OCI-LY7 (cell line): ENCODE measurements at regions not wholly inside any gene's neighbourhood (a gene's known extent, or its start where the extent isn't known, plus 50 kb on each side); places are given as distances from the start of the nearest gene placed in this dataset.
"Not testable (repeated sequence)": the region's sequence is repeated elsewhere in the genome, so short reads cannot be mapped to it uniquely, and the experiment has no call there.

Experiments
- BruUV-seq: library from RNA; stranded (reverse); fragments of 400-500 nt; replicated peaks from 2 replicates; lab custom pipeline; 2021; lab: Mats Ljungman, UMichigan
- CTCF ChIA-PET: fragments of 300-600 bp; sonication (Branson Sonifier 250); formaldehyde crosslinking; loops from one replicate; lab custom pipeline; 2022; ENCODE audit warnings: antibody characterized with exemption; ENCODE audit not compliant: unreplicated experiment; lab: Charles Lee
- POLR2A ChIA-PET: fragments of 300-600 bp; sonication (Branson Sonifier 250); formaldehyde crosslinking; loops from one replicate; lab custom pipeline; 2022; ENCODE audit warnings: antibody characterized with exemption; lab: Charles Lee
- DNase-seq: peaks from one replicate; pipeline ENCODE4 v3.0.0-alpha.2; 2015; ENCODE audit warnings: low spot score
- H2AFZ ChIP-seq: fragments of 200-600 bp; sonication (generic), shearing (Covaris generic); 2 replicates; pipeline ENCODE4 v1.6.1; 2014; ENCODE audit warnings: mild to moderate bottlenecking, antibody characterized with exemption, low read length, moderate library complexity
- H3K27ac ChIP-seq: fragments of 200-600 bp; sonication (generic); 2 replicates; pipeline ENCODE4 v1.5.1; 2014; ENCODE audit warnings: mixed run types, low read depth, mild to moderate bottlenecking, moderate library complexity, low read length, inconsistent platforms; ENCODE audit not compliant: poor library complexity, severe bottlenecking
- H3K36me3 ChIP-seq: fragments of 200-600 bp; sonication (generic); 2 replicates; pipeline ENCODE4 v1.6.1; 2014; ENCODE audit warnings: mild to moderate bottlenecking, antibody characterized with exemption, low read length, moderate library complexity, mixed read lengths; ENCODE audit not compliant: insufficient read depth
- H3K4me1 ChIP-seq: fragments of 200-600 bp; sonication (generic); 2 replicates; pipeline ENCODE4 v1.5.1; 2014; ENCODE audit warnings: mild to moderate bottlenecking, low read length; ENCODE audit not compliant: insufficient read depth, poor library complexity, severe bottlenecking
- H3K4me2 ChIP-seq: fragments of 200-600 bp; sonication (generic); 2 replicates; pipeline ENCODE4 v1.6.1; 2014; ENCODE audit warnings: mild to moderate bottlenecking, low read length
- H3K4me3 ChIP-seq: fragments of 200-600 bp; sonication (generic); 2 replicates; pipeline ENCODE4 v1.5.1; 2014; ENCODE audit warnings: mild to moderate bottlenecking, low read depth, low read length; ENCODE audit not compliant: poor library complexity, severe bottlenecking
- H3K79me2 ChIP-seq: fragments of 200-600 bp; sonication (generic); 2 replicates; pipeline ENCODE4 v1.6.1; 2016; ENCODE audit warnings: low read depth, mild to moderate bottlenecking, low read length, moderate library complexity, mixed read lengths; ENCODE audit not compliant: insufficient read depth
- H3K9me2 ChIP-seq: fragments of 200-600 bp; sonication (generic); 2 replicates; pipeline ENCODE4 v1.6.1; 2016; ENCODE audit warnings: mild to moderate bottlenecking, low read length, mixed read lengths; ENCODE audit not compliant: insufficient read depth
- H3K9me3 ChIP-seq: fragments of 200-600 bp; sonication (generic); 2 replicates; pipeline ENCODE4 v1.6.1; 2014; ENCODE audit warnings: mild to moderate bottlenecking, mixed run types, low read length, mixed read lengths
- H4K20me1 ChIP-seq: fragments of 200-600 bp; sonication (generic); 2 replicates; pipeline ENCODE4 v1.6.1; 2014; ENCODE audit warnings: mild to moderate bottlenecking, antibody characterized with exemption, low read length, moderate library complexity, mixed read lengths; ENCODE audit not compliant: insufficient read depth
- CTCF ChIP-seq: fragments of 200-600 bp; sonication (generic); conservative IDR thresholded peaks from 2 replicates; pipeline ENCODE4 v1.5.1; 2014; ENCODE audit warnings: mild to moderate bottlenecking, antibody characterized with exemption, low read length, moderate library complexity, mixed read lengths
- EZH2phosphoT487 ChIP-seq: fragments of 200-600 bp; sonication (generic); IDR thresholded peaks from 2 replicates; pipeline ENCODE4 v1.6.1; 2018; ENCODE audit warnings: low read depth, borderline replicate concordance, mild to moderate bottlenecking, mixed run types, antibody characterized with exemption, low read length, moderate library complexity, mixed read lengths
- intact Hi-C: fragments of 100-400 bp; cut with micrococcal nuclease; formaldehyde crosslinking; loops from one replicate; pipeline ENCODE4 v1.10.0; 2022; ENCODE audit not compliant: unreplicated experiment

GRCh38 chr12:76971216-76971879, 92.5 kb upstream of the CSRP2 start:
- H3K4me2 ChIP-seq, DNase-seq, BruUV-seq, H4K20me1 ChIP-seq, H2AFZ ChIP-seq, H3K9me2 ChIP-seq, CTCF ChIA-PET, intact Hi-C loops, POLR2A ChIA-PET, H3K4me1 ChIP-seq, H3K36me3 ChIP-seq, H3K4me3 ChIP-seq, H3K79me2 ChIP-seq, H3K27ac ChIP-seq, H3K9me3 ChIP-seq: not testable (repeated sequence)

- no TSS peak for BruUV-seq
These were observed 88.5 kb upstream of the CSRP2 start for GRCh38 chr12:76967181-76967885.

More at GRCh38 chr12:76967181-76967885, 88.5 kb upstream of the CSRP2 start:
- H3K9me2 ChIP-seq: no peaks in the 10 kb centered on the region
- no peak for DNase-seq
- no peaks in the 10 kb centered on the region for H3K9me3 ChIP-seq
- no peaks in the 10 kb centered on the region for H3K4me1 ChIP-seq
- POLR2A ChIA-PET: interaction anchor here (1.0 kb wide), 1 partner anchor 11 kb away, joined by 3 read pairs; no protein-coding TSS in a partner anchor
- no peak overlapping the region for H3K4me2 ChIP-seq
- CTCF ChIA-PET: no interaction called here
- intact Hi-C loops: no loop called here
- no peak overlapping the region for H2AFZ ChIP-seq
- H3K4me3 ChIP-seq: no peak overlapping the region
- TF ChIP-seq EZH2phosphoT487 (no peak), CTCF (no peak)
- H3K79me2 ChIP-seq: no peaks in the 10 kb centered on the region
- no peak overlapping the region for H3K27ac ChIP-seq
- no peaks in the 10 kb centered on the region for H3K36me3 ChIP-seq
- no peaks in the 10 kb centered on the region for H4K20me1 ChIP-seq
